GM21825 (cell line): ENCODE measurements at regions not wholly inside any gene's neighbourhood (a gene's known extent, or its start where the extent isn't known, plus 50 kb on each side); places are given as distances from the start of the nearest gene placed in this dataset.

Experiments used
- ATAC-seq: cut with Tn5 transposase; IDR thresholded peaks from one replicate; pipeline ENCODE4 v1.9.1; 2021; ENCODE audit warnings: mild to moderate bottlenecking, moderate library complexity; ENCODE audit not compliant: unreplicated experiment

DNA sequence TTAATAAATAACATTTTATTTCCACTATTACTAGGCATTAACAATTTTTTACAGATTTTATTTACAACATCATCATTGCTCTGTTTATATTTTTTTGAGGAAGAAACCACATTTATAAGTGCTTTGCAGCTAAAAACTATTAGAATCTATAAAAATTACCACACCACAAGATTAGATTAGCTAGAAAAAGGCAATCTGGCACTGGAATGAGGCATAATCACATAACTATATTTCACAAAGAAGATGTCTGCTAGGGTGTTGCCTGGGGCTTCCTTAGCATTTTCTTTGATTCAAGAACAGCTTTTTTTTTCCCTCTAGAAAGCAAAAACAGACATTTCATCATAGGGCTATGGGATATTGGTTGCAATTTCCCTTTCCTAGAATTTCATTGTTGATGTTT is 2169.2 kb downstream of the MRPL39 start:
- no peak for ATAC-seq

DNA sequence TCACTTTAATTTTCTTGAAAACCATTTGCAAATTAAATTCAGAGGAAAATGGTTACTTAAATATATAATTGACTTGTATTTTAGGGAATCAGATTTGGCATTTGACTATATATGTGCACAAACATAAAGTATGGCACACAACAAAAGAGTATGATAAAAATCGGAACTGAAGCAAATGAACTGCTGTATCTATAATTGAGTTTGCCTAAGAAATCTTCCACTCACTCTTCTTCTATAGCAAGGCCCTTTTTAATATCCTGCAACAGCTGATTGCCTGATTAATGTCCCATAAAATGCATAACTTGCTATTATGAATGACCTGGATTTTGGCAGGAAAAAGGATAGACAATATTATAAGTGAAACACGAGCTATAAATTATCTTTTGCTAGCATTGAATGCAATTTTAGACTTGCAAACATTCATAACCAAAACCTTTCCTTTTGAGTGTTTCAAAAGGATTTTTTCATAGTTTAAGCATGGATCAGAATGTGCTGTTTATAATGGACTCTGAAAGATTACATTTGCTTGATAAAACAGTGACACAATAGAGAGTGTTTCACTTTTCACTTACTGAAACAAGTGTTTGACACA is 2204.3 kb downstream of the MRPL39 start:
- ATAC-seq: no peak

DNA sequence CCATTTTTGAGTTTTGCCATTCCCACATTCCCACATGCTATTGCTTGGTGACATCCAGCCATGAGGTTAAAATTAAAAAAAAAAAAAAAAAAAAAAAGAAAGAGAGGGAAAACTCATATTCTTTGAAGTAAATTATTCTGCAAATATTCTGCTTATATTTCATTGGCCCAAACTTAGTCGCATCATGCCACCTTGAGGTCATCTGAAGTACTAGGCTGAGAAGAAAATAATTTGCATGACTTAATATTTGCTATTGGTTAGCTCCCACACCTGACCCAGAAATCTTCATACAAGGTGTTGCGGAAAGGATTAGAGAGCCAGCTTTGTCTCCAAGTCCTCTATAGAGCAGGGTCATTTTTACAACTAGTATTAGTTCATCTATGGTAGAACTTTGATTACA is 2206.0 kb downstream of the MRPL39 start:
- no peak for ATAC-seq

DNA sequence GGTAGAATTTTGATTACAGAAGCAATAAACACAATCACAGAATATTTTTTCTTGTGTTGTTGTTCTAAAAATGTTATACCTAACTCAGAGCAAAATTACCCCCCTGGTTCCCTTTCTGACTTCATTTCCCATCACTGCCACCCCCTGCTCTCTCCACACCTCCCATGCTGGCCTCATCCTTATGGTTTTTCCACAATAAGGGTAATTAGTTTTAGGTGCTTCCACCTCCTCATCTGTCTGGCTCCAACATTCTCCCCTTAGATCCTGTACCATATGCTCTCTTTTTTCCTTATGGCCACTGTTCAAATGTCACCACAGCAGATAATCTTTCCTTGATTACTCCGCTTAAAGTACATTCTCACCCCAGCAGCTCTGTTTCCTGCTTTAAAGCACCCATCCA is 2208.6 kb downstream of the MRPL39 start:
- no peak for ATAC-seq

DNA sequence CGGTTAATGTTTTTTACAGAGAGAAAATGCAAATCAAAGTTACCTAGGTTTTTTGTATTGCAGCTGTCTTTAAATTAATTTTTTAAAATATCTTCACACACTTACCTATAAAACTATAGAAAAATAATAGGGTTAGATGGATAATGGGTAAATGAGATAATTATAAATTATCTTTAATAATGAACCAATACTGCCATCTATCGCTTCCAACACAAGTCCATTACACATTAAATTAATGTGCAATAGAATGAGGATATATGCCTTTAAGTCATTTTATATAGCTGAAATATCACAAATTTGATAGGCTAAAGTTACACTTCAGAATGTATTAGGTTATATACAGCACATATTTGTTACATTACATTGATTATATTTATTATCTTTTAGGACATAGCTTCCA is 2212.8 kb downstream of the MRPL39 start:
- no peak for ATAC-seq

- no peak for ATAC-seq
These were observed 2222.6 kb downstream of the MRPL39 start for GRCh38 chr21:23384679-23385078.

DNA sequence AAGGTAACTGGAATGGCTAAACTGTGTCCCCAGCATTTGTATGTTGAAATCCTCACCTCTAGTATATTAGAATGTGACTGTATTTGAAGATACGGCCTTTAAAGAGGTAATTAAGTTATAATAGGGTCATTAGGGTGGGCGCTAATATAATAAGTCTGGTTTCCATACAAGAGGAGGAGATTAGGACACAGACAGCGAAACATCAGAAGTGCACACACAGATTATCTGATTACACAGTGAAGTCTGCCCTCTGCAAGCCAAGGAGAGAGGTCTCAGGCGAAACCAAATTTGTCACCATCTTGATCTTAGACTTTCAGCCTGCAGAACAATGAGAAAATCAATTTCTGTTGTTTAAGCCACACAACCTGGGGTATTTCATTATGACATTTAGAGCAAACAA is 2233.1 kb downstream of the MRPL39 start:
- no peak for ATAC-seq

DNA sequence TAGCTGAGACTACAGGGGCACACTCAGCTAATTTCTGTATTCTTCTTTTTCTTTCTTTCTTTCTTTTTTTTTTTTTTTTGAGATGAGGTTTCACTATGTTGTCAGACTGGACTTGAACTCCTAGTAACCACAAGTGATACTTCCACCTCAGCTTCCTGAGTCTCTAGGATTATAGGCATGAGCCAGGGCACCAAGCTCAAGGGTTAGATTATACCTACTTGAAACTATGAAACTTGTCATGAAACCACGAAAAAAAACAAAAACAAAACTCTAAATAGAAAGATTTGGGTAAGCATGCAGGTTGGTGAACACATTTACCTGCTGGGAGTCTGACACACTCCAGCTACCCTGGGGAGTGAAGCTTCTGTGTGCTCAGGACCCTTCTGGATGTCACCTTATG is 2250.4 kb downstream of the MRPL39 start:
- no peak for ATAC-seq

DNA sequence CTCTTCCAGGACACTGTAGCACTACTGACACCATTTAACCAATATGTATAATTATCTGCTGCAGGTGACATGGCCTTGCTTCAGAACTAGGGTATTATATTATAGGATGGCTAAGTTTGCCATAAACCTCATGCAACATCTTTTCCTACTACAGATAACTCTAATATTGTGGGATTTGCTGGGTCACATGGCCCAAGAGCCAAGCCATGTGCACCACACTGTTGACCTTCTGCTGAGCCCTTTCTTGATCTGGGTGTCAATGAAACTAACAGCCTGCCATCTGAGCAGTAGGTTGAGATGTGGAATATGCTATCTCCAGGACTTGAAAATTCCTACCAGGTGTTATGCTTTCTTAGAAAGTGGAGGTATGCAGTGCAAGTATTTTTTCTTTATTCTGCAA is 2291.1 kb downstream of the MRPL39 start:
- no peak for ATAC-seq

GRCh38 chr21:23308741-23309140 is 2298.5 kb downstream of the MRPL39 start:
- no peak for ATAC-seq

GRCh38 chr21:23307065-23307464 is 2300.2 kb downstream of the MRPL39 start:
- ATAC-seq: no peak

- ATAC-seq: no peak
These were observed 2294.1 kb downstream of the NCAM2 start for GRCh38 chr21:23292292-23292691.

GRCh38 chr21:23281917-23282316 is 2283.7 kb downstream of the NCAM2 start:
- ATAC-seq: no peak

DNA sequence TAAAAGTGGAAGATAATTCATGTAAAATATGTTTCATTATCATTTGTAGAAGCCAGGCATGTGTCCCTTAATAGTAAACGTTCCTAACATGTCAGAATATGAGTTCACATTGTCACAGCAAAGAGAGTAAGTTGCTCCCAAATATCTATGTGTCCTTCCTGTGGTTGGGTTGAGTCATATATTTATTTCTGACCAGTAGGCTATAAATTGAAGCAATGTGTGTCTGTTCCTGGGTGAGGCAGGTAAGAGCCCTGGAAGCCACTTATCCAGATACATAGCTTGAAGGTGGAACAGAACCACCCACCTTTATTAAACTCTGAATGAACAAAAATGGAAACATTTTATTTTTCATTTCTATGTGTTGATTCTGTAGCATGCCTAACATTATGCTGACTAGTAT is 2251.6 kb downstream of the NCAM2 start:
- ATAC-seq: no peak

GRCh38 chr21:23247334-23247733 is 2249.1 kb downstream of the NCAM2 start:
- ATAC-seq: no peak

- ATAC-seq: no peak
These were observed 2247.0 kb downstream of the NCAM2 start for GRCh38 chr21:23245255-23245654.

GRCh38 chr21:23223882-23224281 is 2225.7 kb downstream of the NCAM2 start:
- no peak for ATAC-seq

- no peak for ATAC-seq
These were observed 2220.5 kb downstream of the NCAM2 start for GRCh38 chr21:23218667-23219066.

DNA sequence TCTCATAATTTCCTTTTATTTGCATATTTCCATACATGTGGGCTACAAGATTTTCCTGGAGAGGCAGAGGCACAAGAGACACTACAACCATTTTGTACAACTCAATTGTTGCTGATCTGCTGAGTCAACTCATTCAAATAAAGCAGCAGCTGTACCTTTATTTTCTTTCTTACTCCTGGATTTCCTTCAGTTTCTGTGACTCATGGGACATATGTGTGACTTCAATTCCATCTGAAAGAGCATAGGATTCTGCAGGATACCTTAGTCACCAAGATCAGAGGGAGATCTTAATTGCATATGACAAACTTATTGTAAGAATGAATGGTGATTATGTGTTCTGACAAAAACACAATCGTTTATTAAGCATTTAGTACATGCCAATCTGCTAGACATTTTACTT is 2219.4 kb downstream of the NCAM2 start:
- ATAC-seq: no peak

- ATAC-seq: no peak
These were observed 2217.1 kb downstream of the NCAM2 start for GRCh38 chr21:23215261-23215660.
